LNCAP (cell line): ENCODE measurements at regions not wholly inside any gene's neighbourhood (a gene's known extent, or its start where the extent isn't known, plus 50 kb on each side); places are given as distances from the start of the nearest gene placed in this dataset.

Source experiments
- TF ChIP-seq, protein P1 (sequence below): fragments of 450-650 bp; IDR thresholded peaks from 2 replicates; pipeline ENCODE4 v1.5.1; 2017; ENCODE audit warnings: mild to moderate bottlenecking

DNA sequence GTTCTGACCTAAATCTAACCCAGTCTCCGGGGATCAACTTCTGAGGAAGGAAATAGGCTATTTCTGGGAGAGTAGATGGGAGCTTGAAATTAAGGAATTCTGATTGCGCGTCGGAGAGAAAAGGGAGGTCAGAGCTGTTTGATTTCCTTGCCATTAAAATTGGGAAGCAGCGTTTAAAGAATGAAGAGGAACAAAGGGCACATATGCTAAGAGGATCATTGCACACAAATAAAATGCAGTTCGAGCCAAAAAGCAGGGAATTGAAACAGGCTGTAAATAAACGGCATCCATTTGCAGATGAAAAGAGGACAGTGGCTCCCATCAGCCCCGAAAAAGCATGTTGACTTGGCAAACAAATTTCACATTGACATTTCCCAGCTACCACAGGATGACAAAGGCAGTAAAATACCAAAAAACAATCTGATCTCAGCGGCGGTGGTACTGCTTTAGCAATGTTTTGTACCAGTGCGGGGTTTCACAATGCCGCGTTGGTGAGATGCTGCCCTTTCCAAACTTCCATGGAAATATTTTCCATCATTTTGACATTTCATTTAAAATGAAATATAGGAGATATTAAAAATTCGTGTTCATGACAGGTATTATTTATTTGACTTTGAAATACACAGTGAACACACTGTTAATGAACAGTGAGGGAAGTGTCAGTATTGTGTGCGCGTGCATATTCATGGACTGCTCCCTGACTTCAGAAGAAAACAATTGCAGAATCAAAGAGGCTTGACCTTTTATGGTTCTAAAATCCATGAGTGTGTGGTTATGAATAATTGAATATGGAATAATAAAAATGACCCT is 108.8 kb downstream of the SQOR start:
- TF ChIP-seq, protein P1, sequence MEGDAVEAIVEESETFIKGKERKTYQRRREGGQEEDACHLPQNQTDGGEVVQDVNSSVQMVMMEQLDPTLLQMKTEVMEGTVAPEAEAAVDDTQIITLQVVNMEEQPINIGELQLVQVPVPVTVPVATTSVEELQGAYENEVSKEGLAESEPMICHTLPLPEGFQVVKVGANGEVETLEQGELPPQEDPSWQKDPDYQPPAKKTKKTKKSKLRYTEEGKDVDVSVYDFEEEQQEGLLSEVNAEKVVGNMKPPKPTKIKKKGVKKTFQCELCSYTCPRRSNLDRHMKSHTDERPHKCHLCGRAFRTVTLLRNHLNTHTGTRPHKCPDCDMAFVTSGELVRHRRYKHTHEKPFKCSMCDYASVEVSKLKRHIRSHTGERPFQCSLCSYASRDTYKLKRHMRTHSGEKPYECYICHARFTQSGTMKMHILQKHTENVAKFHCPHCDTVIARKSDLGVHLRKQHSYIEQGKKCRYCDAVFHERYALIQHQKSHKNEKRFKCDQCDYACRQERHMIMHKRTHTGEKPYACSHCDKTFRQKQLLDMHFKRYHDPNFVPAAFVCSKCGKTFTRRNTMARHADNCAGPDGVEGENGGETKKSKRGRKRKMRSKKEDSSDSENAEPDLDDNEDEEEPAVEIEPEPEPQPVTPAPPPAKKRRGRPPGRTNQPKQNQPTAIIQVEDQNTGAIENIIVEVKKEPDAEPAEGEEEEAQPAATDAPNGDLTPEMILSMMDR = no peak

- TF ChIP-seq, protein P1 = no peak
Measured at GRCh38 chr15:45744236-45744589, 109.4 kb downstream of the SQOR start.

DNA sequence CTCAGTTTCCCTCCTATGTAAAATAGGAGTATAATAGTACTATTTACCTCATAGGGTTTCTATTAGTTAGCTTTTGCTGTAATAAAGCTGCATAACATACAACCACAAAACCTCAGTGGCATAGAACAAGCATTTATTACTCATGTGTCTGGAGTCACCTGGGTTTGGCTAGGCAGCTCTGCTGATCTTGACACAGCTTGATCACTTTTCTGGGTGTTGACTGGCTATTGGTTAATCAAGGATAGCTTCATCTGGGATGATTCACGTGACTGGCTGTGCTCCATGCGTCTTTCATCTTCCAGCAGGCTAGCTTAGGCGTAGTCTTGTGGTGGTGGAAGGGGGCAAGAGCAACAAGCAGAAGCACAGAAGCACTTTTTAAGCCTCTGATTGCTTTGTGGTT is 112.6 kb downstream of the SQOR start:
- TF ChIP-seq, protein P1 = no peak

DNA sequence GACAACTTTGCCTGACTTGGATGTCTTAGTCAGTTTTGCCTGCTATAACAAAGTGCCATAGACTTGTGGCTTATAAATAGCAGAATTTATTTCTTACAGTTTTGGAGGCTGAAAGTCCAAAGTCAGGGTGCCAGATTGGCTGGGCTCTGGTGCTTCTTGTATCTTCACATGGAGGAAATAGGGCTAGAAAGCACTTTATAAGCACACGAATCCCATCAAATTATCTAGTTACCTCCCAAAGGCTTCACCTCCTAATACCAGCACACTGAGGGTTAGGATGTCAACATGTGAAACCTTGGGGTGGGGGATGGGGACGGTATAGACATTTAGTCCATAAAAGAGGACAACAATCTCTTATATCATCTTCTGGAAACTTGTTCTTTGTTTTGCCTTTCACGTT is 116.8 kb downstream of the SQOR start:
- TF ChIP-seq, protein P1 = no peak

- TF ChIP-seq, protein P1 = no peak
Measured at GRCh38 chr15:45759936-45760335, 125.1 kb downstream of the SQOR start.

GRCh38 chr15:45762726-45763125 is 127.9 kb downstream of the SQOR start:
- TF ChIP-seq, protein P1 = no peak

GRCh38 chr15:45763170-45763869 is 128.5 kb downstream of the SQOR start:
- TF ChIP-seq, protein P1 = no peak
